Renal cortex interstitium (tissue), 11 donors: ENCODE measurements at regions not wholly inside any gene's neighbourhood (a gene's known extent, or its start where the extent isn't known, plus 50 kb on each side); places are given as distances from the start of the nearest gene placed in this dataset.
"Not testable (repeated sequence)": the region's sequence is repeated elsewhere in the genome, so short reads cannot be mapped to it uniquely, and the experiment has no call there.

Source experiments
- DNase-seq, 11 donors: peaks; one replicate each; pipeline ENCODE4 v3.0.0-alpha.2; 2013; ENCODE audit warnings: low read depth in 9 of 11, low spot score in 4 of 11; ENCODE audit errors: extremely low read depth in 1 of 11

DNA sequence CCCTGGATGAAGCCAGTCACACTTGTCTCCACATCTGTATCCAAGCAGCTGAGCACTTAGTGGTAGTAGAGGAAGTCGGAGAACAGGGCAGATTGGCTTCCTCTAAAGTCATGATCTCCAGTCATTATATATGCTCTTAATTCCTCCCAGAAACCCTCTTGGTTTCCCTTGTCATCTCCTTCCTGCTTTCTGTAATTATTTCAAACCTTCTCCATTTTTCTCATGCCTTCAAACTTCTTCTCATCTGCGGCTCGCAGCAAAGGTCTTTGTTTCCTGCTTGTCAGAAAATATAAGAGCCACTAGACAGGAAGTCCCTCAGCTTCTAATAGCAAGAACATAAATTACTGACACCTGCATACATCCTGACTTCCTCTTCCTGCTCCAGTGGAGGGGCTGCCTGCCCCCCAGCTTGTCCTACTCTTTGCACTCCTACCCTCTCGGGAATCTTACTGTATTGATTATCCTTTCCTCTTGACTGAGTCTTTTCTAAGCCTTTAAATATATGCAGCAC is 124.6 kb upstream of the NGF start:
- DNase-seq, result no peak

DNA sequence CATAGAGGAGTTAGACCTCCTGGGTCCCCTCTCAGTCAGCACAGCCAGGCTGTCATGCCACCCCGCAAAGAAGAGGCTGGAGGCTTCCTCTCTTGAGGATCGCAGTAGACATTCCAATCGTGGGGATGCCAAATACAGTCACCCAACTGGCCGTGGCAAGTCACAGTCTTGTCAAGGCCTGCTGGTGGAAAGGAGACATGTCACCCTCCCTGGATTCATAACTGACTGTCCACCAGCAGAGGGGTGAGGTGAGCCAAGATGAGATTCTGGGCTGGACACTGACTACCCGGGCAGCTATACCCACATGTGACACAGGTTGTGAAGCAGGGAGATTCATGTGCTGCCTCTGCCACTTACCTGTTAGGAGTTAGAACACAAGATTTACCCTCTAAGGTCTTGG is 123.5 kb upstream of the NGF start:
- DNase-seq, result no peak

DNA sequence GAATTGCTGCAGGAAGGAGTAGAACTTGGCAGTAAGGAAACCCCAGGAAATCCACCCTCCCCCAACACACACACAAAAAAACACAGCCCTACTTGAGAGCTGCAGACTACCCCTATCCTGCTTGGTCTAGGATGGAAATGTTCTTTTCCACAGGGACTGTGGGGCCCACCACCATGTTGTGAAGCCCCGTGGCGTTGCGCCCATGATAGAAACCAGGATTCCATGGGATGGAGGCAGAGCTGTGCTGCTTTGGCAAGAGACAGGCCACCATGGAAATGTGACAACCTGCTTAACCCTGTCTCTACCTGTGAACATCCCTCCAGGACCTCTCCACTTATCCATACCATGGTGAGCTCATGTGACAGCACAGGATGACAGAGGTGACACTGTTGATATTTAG is 121.1 kb upstream of the NGF start:
- DNase-seq, result no peak

DNA sequence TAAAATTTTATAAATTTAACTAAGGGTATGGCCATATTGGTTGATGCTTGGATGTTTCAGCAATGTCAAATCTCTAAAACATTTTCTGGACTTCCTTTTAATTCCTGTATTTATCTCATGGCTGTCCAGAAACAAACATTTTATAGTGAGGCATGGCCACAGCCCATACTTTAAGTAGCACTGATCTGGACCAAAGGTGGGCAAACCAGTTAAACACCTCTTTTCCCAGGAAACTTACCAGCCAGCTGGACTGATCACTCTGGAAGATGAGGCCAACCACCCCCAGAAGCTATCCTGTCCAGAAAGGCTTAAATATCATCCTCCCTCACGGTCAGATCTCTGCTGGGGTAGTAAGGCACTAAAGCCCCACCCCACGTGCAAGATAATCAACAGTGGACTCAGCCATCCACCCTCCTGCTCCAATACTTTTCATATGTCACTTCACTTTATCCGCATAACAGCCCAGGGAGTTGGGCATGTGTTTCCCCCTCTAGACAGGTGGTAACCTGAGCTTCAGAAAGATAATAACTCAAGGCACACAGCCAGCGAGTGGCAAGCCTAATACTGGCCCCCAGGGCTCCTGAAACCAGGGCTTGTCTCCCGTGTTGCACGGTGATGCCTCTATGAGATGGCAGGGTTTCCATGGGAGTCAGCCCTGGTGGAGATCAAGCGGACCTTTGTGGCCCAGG is 120.5 kb upstream of the NGF start:
- no peak for DNase-seq

DNA sequence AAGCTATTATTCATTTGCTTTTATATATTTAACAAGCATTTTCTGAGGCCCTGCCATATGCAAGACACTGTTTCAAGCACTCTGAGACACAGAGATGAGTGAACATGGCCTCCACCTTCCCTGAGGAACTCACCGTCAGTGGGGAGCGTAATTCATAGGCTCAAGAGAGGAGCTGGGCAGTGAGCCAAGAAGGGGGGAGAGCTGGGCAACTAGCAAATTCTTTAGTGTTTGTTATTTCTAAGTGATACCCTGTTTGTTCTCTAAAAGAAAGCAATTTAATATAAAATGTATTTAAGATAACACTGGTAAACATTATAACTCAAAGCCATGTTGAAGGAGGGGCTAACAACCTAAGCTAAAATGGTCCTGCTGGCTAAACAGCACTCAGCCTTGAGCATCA is 119.2 kb upstream of the NGF start:
- peak in 1 of 11 donors; percentile 40 for DNase-seq

DNA sequence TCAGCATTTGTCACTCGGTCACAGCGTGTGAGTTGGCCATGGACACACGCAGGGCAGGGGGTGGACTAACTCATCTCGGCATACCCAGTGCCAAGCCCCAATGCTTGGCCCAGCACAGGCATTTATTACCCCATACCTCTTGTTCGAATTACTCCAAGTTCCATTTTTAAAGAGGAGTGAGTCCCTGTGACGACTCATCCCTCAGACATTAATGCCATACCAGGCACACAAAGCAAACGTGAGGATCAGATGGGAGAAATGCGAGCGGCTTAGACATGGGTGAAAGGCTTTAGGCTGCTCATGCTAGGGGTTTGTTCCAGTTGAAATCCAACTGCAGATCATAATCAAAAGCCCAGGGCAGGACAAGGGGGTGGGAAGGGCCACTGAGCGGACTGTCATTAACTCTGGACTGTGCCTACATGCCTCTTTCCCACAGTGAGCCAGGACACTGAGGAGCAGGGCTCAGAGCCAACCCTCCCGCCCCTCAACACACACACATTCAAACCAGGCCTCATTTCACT is 118.5 kb upstream of the NGF start:
- DNase-seq, result no peak

DNA sequence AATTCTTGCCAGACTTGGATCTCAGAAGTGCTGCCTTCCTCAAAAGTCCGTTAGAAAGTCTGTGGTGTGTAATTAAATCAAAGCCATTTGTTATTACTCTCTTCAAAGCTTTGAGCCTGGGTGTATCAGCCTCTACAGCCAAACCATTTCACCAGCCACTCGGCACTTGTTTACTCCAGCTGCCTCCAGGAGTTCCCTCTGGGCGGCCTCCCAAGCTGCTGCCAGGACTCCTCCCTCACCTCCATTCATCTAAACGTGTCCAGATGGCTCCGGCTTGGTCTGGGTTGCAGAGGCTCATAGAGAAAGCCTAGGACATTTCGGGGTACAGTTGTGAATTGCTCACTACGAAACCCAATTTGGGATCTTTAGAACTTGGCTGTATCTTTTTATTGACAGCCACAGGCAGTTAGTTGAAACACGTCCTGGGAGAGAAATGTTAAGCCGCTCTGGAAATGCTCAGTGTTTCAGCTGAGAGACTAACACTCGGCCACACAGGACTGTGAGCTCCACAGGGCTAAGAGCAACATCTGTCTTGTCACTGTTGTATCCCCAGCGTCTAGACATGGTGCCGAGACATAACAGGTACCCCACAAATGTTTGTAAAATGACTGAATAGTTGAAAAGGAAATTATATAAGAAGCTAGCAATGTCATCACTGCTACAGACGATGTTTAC is 116.9 kb upstream of the NGF start:
- no peak for DNase-seq

DNA sequence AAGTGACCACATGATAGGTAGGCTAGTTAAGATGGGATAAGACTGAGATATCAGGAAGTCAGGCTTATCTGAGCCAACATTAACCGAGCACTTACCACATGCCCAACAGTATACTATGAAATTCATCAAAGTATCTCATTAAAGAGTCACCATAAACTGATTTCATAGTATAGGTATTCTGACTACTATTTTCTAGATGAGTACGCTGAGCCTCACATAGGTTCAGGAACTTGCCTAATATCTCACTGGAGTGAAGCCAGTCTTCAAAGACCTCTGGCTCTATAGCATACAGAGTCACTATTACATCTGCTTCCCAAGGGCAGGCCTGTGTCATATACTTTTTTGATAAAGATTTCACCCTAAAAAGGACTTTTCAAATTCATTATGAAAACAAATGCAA is 115.6 kb upstream of the NGF start:
- no peak for DNase-seq

DNA sequence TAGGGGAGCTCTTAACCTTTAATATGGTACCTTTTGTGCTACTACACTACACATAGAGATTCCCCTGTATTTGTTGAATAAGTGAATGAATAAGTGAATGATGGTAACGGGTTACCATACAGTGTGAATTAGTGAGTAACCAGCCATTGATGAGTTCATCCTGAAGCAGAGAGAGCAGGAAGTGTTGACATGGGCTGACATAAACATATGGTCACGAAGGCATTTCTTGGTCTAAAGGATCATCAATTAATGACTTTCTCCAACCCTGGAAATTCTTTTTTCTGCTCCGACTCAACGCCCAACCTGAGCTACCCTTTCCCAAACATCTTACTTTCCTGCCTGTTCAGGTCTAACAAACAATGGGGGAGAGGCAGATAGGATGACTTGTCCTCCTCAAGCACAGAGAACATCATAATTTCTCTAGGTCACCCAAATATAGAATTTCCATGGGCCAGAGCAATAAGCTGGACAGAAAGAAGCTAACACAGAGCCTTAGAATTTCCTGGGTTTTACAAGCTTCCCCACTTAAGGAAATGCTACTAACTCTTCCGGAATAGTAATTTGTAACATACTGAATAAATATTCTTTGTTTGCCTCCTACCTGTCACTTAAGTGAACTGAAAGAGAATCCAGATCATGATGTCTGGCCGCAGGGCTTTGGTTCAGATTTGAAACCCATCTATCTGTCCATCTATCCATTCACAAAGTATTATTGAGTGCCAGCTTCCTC is 114.7 kb upstream of the NGF start:
- no peak for DNase-seq

DNA sequence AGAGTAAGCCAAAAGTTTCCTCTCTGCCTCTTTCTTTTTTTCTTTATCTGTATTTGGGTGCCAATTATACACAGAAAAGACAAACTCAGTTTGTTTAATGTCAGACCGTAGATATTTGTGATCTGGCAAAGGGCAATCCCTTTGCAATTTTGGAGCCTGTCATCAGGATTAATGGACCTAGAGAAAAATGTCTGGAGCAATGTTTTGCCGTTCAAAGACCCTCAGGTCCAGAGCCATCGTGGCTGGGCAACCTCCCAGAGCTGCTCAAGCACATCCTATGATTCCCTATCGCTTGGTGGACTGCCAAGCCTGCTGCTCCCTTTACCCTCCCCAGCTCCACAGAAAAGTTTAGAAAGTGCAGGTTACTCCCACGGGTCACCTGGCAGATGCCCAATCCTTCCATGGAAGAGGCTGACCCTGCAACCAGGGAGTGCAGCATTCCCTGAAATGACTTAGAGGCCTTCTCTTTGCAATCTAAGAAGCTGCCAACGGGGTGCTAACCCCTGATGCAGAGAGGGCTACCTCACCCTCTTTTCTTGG is 112.5 kb upstream of the NGF start:
- no peak for DNase-seq

DNA sequence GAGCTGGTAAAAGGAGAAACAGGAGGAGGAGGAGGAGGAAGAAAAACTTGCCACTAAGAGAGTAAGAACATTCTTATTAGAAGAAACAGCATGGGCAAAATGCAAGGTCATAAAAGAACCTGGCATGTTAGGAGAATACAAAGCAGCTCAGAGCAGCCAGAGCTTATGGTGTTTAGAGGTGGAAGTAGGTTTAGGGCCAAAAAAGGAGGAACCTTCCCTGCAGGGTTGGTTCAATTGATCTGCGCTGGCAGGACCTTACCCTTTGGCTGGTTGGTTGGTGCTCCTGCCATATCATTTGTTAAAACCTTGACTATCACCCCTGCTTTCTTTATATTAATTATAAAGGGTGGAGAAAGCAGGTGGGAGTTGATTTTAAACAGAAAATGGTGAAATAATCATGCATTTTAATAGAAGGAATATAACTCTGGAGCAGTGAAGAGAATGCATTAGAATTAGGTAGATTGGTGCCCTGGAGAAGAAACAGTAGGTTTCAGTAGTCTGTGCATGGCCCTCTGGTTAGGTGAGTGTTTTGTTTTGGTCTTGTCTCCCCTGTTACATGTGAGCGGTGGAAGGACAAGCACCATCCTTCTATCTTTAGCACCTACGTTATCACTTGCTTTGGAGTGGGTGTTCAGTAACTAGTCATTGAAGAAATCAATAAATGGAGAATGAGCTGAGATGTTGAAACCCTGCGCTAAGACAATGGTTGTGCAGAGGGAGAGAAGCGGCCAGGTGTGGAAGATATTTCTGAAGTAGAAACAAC is 110.4 kb upstream of the NGF start:
- DNase-seq, result no peak

DNA sequence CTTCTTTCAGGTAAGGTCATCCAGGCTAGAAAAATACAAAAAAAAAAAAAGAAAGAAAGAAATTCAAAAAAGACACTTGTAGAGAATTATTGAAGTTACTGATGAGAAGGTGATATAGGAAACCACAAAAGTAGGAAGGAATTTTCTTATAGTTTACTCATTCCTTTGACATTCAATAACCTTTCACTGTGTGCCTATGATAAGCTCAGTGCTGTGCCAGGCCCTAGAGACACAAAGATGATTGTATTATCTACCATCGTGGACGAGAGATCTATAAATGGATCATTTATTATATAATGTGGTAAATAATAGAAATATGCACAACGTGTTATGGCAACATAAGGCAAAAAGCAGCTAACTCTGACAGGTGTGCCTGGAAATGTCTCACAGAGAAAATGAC is 109.6 kb upstream of the NGF start:
- no peak for DNase-seq

DNA sequence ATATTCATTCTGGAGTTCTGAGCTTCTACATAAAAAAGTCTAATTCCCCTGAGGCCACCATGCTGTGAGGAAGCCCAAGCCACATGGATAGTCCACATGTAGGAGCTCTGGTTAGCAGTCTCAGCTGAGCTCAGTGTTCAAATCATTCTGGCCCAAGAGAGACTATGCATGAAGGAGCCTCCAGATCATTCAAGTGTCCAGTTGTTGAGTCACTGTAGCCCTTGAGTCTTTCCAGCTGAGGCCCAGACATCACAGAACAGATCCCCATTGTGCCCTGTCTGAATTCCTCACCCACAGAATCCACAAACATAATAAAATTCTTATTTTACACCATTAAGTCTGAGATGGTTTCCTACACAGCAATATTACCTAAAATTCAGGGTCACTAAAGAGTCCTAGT is 107.0 kb upstream of the NGF start:
- DNase-seq, result no peak

DNA sequence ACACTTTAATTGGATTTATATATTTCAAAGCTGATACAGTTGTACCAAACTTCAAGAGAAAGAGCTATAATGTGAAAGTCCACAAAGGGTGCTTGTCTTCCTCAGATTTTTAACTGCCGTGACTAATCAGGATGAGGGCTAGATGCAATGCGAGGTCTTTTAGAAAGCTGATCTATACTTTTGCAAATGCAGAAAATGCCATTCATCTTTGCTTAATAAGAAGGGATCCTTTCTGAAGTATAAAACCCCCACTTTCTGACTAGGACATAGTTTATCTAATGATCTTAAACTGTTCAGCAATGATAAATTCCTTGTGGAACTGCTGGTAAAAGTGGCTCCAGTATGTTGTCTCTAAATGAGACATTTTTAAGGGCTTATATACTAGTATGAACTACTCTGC is 102.7 kb upstream of the NGF start:
- DNase-seq, result no peak

DNA sequence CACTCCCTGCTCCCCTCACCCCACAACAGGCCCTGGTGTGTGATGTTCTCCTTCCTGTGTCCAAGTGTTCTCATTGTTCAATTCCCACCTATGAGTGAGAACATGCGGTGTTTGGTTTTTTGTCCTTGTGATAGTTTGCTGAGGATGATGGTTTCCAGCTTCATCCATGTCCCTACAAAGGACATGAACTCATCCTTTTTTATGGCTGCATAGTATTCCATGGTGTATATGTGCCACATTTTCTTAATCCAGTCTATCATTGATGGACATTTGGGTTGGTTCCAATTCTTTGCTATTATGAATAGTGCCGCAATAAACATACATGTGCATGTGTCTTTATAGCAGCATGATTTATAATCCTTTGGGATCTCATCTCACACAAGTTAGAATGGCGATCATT is 101.5 kb upstream of the NGF start:
- not testable (repeated sequence) for DNase-seq

DNA sequence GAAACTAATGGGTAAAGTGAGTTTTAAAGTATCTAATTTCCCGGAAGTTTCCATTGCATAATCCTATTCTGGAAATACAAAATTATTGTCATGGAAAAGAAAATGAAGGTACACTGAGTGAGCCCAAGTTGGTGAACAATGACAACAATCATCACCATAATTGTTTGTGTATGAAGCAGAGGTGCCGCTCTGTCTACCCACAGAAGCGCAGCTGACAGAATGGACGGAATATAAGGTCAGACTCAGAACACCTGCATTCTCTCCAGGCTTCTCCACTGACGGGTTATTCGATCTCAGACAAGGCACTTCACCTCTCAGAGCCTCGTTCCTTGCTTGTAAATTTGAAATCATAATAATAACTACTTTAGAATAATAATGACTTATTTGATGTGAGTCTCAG is 99.1 kb upstream of the NGF start:
- no peak for DNase-seq

DNA sequence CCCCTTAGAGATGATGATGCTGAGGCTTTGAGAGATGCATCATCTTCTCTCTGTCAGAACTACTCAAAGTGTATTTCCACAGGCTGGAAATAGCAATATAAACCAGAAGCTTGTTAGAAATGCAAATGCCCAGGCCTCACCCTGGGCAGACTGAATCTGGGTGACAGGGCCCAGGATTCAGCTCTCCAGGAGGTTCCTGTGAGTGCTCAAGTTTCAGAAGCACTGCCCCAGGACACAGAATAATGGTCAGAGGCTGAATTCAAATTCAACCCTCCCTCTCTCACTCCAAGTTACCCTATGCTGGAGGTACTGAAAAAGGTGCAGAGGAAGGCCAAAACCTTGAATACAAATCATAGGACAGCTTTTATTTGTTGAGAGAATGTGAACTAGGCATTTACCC is 98.5 kb upstream of the NGF start:
- DNase-seq, result no peak

DNA sequence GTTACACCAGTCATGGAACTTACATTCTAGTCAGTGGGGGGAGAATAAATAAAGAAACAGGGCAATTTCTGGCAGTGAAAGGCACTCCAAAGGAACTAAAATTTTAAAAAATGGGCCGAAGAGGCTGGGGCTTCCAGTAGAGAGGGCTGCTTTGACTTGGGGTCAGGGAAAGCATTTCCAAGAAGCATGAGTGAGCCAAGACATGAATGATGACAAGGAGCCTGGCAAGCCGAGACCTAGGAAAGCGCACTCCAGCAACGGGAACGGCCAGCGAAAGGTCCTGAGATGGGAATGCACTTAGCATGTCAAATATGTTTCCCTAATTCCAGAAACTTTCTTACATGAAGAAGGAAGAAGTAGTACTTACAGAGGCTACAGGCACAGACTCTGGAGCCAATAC is 95.4 kb upstream of the NGF start:
- no peak for DNase-seq

DNA sequence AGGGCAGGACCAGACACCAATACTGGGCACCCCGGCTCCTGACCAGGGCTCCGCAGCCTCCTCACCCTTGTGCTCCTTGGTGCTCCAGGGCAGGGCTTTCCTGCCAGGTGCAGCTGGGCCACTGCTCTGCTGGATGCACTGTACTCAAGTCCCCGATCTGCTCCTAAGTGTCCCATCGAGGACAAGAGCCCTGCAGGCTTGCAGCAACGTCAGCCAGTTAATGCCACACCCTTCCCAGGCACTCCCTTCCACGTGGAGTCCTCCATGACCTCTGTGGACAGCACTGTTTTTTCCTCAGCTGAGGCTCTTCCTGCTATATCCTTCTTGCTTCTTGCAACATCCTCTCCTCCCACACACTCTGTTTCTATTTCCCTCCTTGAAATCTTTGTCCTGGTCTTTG is 94.0 kb upstream of the NGF start:
- DNase-seq, result no peak
